ENCODE measurements at regions not wholly inside any gene's neighbourhood (a gene's known extent, or its start where the extent isn't known, plus 50 kb on each side); places are given as distances from the start of the nearest gene placed in this dataset.

GRCh38 chr21:18954441-18954844 is 550.9 kb upstream of the TMPRSS15 start:
- DNase-seq (ENCODE audit: low read depth) = no peak

DNA sequence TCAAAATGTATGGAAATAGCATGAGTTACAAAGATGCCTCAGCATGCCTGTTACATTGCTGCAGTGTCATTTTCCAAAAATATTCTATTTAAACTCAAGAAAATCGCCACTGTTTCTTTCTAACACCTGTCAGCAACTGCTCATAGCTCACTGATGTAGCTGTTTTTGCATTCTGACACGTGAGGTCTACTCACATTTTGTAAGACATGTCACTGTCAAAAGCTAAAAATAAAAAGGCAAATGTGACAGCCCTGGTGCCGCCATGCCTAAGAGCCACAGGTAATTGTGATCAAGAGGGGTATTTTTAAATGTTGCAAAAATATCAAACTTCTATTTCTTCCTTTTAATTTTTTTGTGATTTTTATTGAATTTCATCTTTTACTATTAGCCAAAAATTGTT is 556.2 kb upstream of the TMPRSS15 start:
- no peak for DNase-seq (ENCODE audit: low read depth)

DNA sequence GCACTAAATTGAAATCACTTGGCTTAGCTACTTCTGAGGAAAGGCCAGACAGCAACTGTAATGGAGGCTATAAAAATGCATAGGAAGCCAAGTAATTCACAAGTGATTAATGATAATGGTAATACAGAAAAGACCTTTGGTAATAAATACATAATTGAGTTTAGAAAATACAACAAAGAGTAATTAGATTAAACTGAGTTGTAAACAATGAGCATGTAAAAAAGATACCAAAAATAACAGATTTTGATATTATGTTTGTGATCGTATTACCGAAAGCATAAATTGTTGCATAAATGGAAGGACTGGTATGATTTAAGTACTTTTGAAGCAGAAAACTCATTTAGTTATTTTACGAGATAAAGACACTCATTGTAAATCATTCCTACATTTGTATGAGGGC is 556.7 kb upstream of the TMPRSS15 start:
- DNase-seq (ENCODE audit: low read depth) = no peak

- DNase-seq (ENCODE audit: low read depth) = no peak
Observed at GRCh38 chr21:18970416-18970815, 566.8 kb upstream of the TMPRSS15 start.

GRCh38 chr21:18970941-18971340 is 567.4 kb upstream of the TMPRSS15 start:
- DNase-seq (ENCODE audit: low read depth) = no peak

- DNase-seq (ENCODE audit: low read depth) = no peak
Observed at GRCh38 chr21:18985584-18985983, 582.0 kb upstream of the TMPRSS15 start.

DNA sequence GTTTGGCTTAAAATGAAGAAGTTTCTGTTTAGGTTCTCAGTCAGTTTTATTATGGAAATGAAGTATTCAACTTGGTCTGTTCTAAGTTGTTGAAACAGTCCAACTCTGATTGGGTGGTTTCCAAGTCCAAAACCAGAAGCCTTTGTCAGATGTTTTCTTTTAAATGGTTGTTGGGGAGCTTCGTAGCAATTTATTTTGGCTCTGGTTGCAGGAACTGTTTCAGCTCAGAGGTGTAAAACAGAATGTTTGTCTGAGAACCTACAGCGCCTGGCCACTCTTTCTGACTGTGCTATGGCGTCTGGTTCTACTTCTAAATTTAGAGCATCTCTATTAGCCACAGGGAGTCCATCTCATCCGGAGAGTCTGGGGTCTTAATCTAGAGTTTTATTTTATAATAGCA is 582.6 kb upstream of the TMPRSS15 start:
- DNase-seq (ENCODE audit: low read depth) = no peak

DNA sequence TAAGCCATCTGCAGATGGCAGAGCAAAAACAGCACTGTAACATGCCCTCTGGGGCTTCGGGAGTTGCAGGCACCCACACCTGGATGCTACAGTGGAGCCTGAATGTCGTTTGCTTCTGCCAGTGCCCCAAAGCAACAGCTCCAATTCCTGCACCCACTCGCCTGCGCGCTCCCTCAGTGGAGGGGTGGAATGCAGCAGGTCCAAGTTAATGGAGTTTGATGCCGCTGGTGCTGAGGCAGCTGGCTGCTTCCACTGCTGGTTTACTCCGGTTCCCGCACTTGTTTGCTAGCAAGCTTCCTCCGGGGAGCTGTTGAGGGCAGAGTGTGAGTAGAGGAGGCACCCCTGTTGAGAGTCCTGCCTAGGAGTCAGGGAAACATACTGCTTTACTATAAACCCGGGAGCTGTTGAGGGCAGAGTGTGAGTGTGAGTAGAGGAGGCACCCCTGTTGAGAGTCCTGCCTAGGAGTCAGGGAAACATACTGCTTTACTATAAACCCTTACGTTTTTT is 584.0 kb upstream of the TMPRSS15 start:
- no peak for DNase-seq (ENCODE audit: low read depth)

DNA sequence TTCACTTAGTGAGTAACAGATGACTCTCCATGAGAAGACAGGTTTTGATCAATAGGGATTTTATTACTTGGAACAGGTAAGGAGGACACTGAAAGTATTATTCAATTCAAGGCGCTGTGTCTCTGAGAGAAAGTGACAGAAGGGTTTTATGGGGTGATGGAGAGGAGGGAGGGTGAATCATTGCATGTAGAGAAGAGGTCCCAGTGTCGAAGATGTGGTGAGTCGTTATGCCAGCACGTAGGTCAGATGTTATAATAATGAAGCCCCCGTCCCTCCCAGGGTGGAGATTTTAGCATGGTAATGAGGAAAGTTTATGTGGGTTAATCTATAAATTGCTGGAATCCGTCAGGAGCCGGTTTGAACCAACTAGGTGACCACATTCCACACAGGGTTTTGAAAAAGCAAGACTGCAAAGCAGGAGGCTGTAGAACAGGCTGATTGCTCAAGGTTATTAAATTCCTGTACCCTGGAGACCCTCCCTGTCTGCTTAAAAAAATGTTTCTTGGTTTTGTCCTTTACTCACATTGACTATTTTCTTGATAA is 586.4 kb upstream of the TMPRSS15 start:
- DNase-seq (ENCODE audit: low read depth) = no peak

DNA sequence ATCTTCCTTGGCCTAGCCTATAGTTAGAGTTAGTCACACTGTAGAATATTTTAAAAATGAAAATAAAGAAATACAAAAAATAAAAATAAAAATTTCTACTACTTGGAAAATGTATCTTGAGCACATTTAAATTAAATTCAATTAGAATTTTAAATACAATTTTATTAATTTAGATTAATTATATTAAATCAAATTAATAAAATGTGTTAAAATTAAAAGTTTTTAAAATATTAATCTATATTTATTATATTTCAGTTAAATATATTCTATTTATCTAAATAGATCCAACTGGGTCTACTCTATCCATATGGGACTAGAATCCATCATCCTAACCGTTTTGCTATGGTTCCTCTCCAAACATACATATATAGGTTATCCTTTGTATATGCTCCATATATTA is 588.3 kb upstream of the TMPRSS15 start:
- no peak for DNase-seq (ENCODE audit: low read depth)

DNA sequence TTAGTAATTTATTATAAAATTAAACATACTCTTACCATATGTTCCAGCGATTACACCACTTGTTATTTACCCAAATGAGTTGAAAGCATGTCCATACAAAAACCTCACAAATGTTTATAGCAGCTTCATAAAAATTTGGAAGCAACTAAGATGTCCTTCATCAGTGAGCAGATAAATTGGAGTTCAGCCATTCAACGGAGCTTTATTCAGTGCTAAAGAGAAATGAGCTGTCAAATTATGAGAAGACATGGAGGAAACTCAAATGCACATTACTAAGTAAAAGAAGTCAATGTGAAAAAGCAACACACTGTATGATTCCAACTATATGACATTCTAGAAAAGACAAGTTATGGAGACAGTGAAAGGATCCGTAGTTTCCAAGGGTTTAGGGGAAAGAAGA is 606.7 kb upstream of the TMPRSS15 start:
- no peak for DNase-seq (ENCODE audit: low read depth)

- no peak for DNase-seq (ENCODE audit: low read depth)
Observed at GRCh38 chr21:19010996-19011395, 607.4 kb upstream of the TMPRSS15 start.

DNA sequence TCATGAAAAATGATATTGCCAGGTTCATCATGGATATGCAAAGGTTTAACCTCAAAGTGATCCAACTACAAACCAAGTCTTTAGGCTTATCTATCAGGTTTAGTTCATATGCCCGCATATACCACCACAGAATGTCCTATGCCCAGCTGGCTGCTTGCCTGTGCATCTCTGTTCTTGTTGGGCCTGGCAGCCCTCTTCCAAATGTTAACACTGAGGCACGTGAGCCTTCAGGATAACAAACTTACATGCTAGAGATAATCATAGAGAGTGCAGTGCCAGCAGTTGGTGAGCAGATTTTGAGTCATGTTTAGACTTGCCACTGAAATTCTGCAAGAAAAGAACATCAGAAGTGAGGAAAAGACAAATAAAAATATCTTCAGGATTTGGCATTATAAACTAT is 607.9 kb upstream of the TMPRSS15 start:
- DNase-seq (ENCODE audit: low read depth) = no peak

DNA sequence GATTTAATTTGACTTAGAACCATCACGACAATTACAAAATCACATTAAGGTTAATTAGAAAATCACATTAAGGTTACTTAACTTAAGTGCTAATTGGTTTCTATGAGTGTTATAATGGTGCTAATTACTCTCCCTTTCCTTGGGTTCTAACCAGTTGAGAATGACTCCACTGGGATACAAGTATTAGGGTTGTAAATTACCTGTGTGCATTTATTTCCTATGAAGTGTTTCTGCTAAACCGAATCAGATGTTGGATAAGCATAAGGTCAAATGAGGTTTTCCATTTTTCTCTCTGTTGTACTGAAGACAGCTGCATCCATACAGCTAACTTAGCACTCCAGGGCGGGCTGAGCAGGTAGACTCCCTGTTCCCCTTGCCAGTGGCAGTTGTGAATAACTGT is 610.3 kb upstream of the TMPRSS15 start:
- no peak for DNase-seq (ENCODE audit: low read depth)

DNA sequence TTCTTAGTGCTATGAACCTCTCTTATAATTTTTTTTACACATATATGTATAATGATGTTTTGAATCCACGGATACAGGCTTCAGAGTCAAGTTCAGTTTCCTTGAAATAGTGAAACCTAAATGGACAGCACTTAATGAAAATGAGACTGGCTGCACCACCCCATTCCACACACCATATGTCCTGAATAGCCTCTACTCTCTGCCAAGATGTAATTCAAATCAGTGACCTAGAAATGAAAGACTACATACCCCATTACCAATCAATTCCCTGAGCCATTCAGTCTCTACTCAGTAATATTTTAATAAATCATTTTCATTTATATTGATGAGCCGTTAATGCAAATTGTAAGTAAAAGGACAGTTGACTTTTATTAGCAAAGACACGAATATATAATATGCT is 614.9 kb upstream of the TMPRSS15 start:
- no peak for DNase-seq (ENCODE audit: low read depth)

GRCh38 chr21:19022978-19023377 is 619.4 kb upstream of the TMPRSS15 start:
- no peak for DNase-seq (ENCODE audit: low read depth)

- DNase-seq (ENCODE audit: low read depth) = no peak
Observed at GRCh38 chr21:19026911-19027310, 623.3 kb upstream of the TMPRSS15 start.

DNA sequence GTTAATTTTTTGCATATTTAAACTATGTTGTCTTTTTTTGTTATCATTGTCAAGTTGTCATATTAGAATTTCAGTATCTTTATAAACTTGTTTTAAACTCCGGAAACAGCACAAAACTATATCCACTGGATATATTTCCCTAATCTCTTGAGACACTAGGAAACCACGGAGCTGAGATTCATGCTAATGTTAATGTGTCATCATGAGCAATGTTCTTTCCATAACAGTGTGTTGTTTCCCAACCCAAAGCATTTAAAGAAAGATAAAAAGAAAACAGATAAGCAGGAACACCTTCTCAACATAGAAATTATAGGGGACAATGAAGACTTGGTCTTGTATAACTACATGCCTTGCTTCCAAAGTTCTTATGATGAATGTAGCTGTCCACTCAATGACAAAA is 626.2 kb upstream of the TMPRSS15 start:
- DNase-seq (ENCODE audit: low read depth) = no peak

- DNase-seq (ENCODE audit: low read depth) = no peak
Observed at GRCh38 chr21:19031953-19032352, 628.4 kb upstream of the TMPRSS15 start.

DNA sequence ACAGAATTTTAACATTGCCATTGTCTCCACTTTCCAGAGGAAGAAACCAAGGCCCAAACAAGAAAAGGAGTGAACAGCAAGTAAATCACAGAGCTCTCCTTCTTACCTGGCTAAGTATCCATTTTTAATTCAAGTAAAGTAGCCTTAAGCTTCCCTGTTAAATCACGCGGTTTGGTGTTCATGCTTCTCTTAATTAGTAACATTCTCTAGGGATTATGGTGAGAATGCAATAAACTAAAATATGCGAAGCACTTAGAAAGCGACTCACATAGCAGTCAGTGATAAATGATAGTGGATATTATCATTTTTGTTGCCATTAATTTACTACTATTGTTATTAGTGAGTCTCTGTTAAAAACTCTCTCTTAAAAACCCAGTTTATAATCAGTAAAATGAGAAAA is 630.5 kb upstream of the TMPRSS15 start:
- no peak for DNase-seq (ENCODE audit: low read depth)

DNA sequence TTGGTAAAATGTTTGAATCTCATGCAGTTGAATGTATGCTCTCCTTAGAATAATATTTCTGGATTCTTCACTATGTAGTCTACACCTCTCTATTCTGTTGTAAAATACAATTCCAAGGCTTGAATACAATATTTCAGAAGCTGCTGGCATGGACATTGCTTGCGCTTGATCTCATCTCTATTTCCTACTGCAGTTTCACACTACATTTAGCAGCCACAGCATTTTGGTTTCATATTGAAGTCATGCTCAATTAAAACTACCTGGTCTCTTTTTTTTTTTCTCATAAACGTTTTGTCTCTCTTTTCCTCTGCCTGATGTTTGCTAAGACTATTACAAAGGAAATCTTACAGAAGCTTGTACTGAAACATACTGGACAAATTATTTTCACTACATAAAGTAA is 631.0 kb upstream of the TMPRSS15 start:
- no peak for DNase-seq (ENCODE audit: low read depth)

DNA sequence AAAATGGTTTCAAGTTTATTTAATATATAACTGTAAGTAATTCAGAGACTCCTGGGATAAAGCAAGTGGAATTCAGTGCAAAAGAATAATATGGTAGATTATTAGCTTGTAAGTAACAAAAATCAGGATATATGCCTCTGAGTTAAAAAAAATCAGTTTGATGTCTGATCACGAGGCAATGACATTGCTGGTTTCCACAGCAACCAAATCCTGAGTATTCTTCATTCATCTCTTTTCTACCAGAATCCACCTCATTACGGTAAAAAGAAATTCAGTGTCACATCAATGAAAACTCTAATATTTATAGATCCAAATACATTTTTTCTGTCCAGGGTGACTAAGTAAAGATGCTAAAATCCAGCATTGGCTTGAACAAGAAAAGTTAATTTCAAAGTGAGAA is 642.3 kb upstream of the TMPRSS15 start:
- DNase-seq (ENCODE audit: low read depth) = no peak

- no peak for DNase-seq (ENCODE audit: low read depth)
Observed at GRCh38 chr21:19048098-19048672, 644.6 kb upstream of the TMPRSS15 start.

DNA sequence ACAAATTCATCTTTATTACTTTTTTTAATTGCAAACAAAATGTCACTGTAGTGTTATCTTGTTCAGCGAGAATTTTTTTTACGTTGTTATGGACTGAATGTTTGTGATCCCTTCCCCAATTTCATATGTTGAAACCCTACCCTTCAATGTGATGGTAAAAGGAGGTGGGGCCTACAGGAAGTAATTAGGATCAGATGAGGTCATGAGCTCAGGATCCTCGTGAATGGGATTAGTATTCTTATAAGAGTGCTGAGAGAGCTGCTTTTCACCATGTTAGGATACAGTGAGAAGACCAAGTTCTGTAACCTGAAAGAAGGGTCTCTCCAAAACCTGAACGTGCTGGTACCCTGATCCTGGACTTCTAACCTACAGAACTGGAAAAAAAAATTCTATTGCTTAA is 646.0 kb upstream of the TMPRSS15 start:
- no peak for DNase-seq (ENCODE audit: low read depth)

Measured in iris pigment epithelial cell (primary cell).